SK-N-MC (cell line): ENCODE measurements at regions not wholly inside any gene's neighbourhood (a gene's known extent, or its start where the extent isn't known, plus 50 kb on each side); places are given as distances from the start of the nearest gene placed in this dataset.

Source experiments
- EZH2 ChIP-seq: fragments of 200-600 bp; sonication (generic); IDR thresholded peaks from one replicate; pipeline ENCODE4 v1.6.1; 2017; ENCODE audit warnings: antibody characterized with exemption
- POLR2AphosphoS5 ChIP-seq: IDR thresholded peaks from 2 replicates; pipeline ENCODE4 v1.6.1; 2012; ENCODE audit warnings: mild to moderate bottlenecking, low read depth, low read length, borderline replicate concordance

DNA sequence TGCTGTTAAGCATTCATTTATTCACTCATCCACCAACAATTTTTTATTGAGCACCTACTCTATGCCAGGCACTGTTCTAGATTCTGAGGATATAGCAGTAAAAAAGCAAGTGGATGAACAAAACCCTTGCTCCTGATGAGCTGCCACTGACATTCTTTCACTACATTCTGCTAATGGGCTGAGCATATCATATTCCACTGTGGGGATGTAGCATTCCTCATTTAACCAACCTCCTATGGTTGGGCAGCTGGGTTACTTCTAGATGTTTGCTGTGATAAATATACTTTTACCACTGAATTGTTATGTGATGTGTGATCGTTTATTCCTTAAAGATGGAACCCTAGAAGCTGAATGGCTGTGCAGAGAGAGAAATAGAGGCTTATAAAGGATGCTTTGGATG lies 176.9 kb downstream of the MN1 start:
- TF ChIP-seq EZH2 (no peak), POLR2AphosphoS5 (no peak)
